ENCODE measurements at regions not wholly inside any gene's neighbourhood (a gene's known extent, or its start where the extent isn't known, plus 50 kb on each side); places are given as distances from the start of the nearest gene placed in this dataset.

GRCh38 chr7:69422574-69422985 lies 175.7 kb upstream of the AUTS2 start:
- Mint-ChIP-seq H3K27ac (no peak overlapping the region), H3K9me3 (peaks cover 3% of the 10 kb centered on the region; the same call in 1 of the 3 replicates), H3K36me3 (ENCODE audit: low read depth) (peaks cover 2% of the 10 kb centered on the region; the same call in 1 of the 3 replicates), H3K27me3 (ENCODE audit: insufficient read depth, low read depth, poor library complexity) (no peaks in the 10 kb centered on the region), H3K4me3 (no peak overlapping the region), H3K4me1 (peaks cover 5% of the 10 kb centered on the region)
- Histone ChIP-seq H3K36me3 (ENCODE audit: insufficient read depth) (no peaks in the 10 kb centered on the region), H3K27ac (ENCODE audit: low read depth) (no peak overlapping the region), H4K20me1 (replicated peaks; ENCODE audit: insufficient read depth) (no peaks in the 10 kb centered on the region), H3K9me2 (ENCODE audit: insufficient read depth) (no peaks in the 10 kb centered on the region), H3K27me3 (ENCODE audit: insufficient read depth) (no peaks in the 10 kb centered on the region), H3K4me2 (no peak overlapping the region), H3K4me3 (no peak overlapping the region), H2AFZ (no peak overlapping the region), H3F3A (replicated peaks; ENCODE audit: low read depth) (no peaks in the 10 kb centered on the region), H3K4me1 (ENCODE audit: insufficient read depth) (no peaks in the 10 kb centered on the region), H3K79me2 (replicated peaks; ENCODE audit: insufficient read depth) (no peaks in the 10 kb centered on the region)
- ATAC-seq (no peak), DNase-seq (ENCODE audit: low spot score) (no peak)
- TF ChIP-seq STAT1 (IDR thresholded peaks at IDR 0.05; ENCODE audit: unreplicated experiment) = no peak

GRCh38 chr7:69426705-69427104 lies 171.6 kb upstream of the AUTS2 start:
- Mint-ChIP-seq H3K36me3 (ENCODE audit: low read depth) (no peaks in the 10 kb centered on the region), H3K27me3 (ENCODE audit: insufficient read depth, low read depth, poor library complexity) (no peaks in the 10 kb centered on the region), H3K27ac (no peak overlapping the region), H3K4me1 (peaks cover 18% of the 10 kb centered on the region), H3K4me3 (no peak overlapping the region), H3K9me3 (no peaks in the 10 kb centered on the region; the same call in 2 of the 3 replicates)
- Histone ChIP-seq H3K4me2 (no peak overlapping the region), H3K36me3 (ENCODE audit: insufficient read depth) (no peaks in the 10 kb centered on the region), H4K20me1 (replicated peaks; ENCODE audit: insufficient read depth) (no peaks in the 10 kb centered on the region), H3K79me2 (replicated peaks; ENCODE audit: insufficient read depth) (no peaks in the 10 kb centered on the region), H3F3A (replicated peaks; ENCODE audit: low read depth) (no peaks in the 10 kb centered on the region), H3K4me3 (no peak overlapping the region), H3K4me1 (ENCODE audit: insufficient read depth) (peaks cover 14% of the 10 kb centered on the region), H3K27me3 (ENCODE audit: insufficient read depth) (peaks cover 22% of the 10 kb centered on the region; the same call in 1 of the 2 replicates), H3K9me2 (ENCODE audit: insufficient read depth) (no peaks in the 10 kb centered on the region), H3K27ac (ENCODE audit: low read depth) (no peak overlapping the region), H2AFZ (0 out of 2 replicates have a peak overlapping the region, but pooled peaks have one; percentile 14)
- DNase-seq (ENCODE audit: low spot score) (no peak), ATAC-seq (no peak)
- no peak for TF ChIP-seq NANOG (IDR thresholded peaks at IDR 0.05; ENCODE audit: borderline replicate concordance)
- TF ChIP-seq CREB1 (CRISPR knock-in tag; IDR thresholded peaks at IDR 0.05; ENCODE audit: low read depth) = no peak
- TF ChIP-seq ZNF331 (CRISPR knock-in tag; IDR thresholded peaks at IDR 0.05; ENCODE audit: low read depth) = no peak
- TF ChIP-seq ZNF462 (CRISPR knock-in tag; IDR thresholded peaks at IDR 0.05) = no peak
- TF ChIP-seq EZH2phosphoT487 (IDR thresholded peaks at IDR 0.05; ENCODE audit: unreplicated experiment) = no peak
- no peak for TF ChIP-seq STAT1 (IDR thresholded peaks at IDR 0.05; ENCODE audit: unreplicated experiment)
- TF ChIP-seq ETS1 (IDR thresholded peaks at IDR 0.05) = no peak
- TF ChIP-seq POLR2AphosphoS5 (IDR thresholded peaks at IDR 0.05; ENCODE audit: low read depth) = no peak
- TF ChIP-seq EZH2 (IDR thresholded peaks at IDR 0.05; ENCODE audit: low read depth, unreplicated experiment) = no peak
